Stimulated activated naive B cell treated with anti-CD40 and anti-IgM and Interleukin-4, amounts not matched to agents 10 μg/mL and 1 μg/mL and 100 μg/mL, for 72 hours (primary cell): ENCODE measurements at regions not wholly inside any gene's neighbourhood (a gene's known extent, or its start where the extent isn't known, plus 50 kb on each side); places are given as distances from the start of the nearest gene placed in this dataset.

Experiments used
- ATAC-seq, 2 donors: fragments of 150-1000 bp; cut with Tn5 transposase; replicated peaks; 2 replicates each; pipeline ENCODE4 v1.10.0; 2021; ENCODE audit warnings: moderate library complexity in 1 of 2
- DNase-seq: peaks from one replicate; pipeline ENCODE4 v3.0.0; 2021
- H3K27ac Mint-ChIP-seq: one replicate; pipeline ENCODE4 v1.8.0; 2022; ENCODE audit warnings: mild to moderate bottlenecking, mixed read lengths
- H3K27me3 Mint-ChIP-seq, 2 donors: one replicate each; pipeline ENCODE4 v1.8.0; 2022; ENCODE audit warnings: mixed read lengths in 2 of 2
- H3K36me3 Mint-ChIP-seq, 2 donors: one replicate each; pipeline ENCODE4 v1.8.0; 2022; ENCODE audit warnings: mixed read lengths in 2 of 2, mild to moderate bottlenecking in 1 of 2
- H3K4me1 Mint-ChIP-seq, 2 donors: one replicate each; pipeline ENCODE4 v1.8.0; 2022; ENCODE audit warnings: mixed read lengths in 2 of 2, mild to moderate bottlenecking in 1 of 2
- H3K4me3 Mint-ChIP-seq, 2 donors: one replicate each; pipeline ENCODE4 v1.8.0; 2022; ENCODE audit warnings: mild to moderate bottlenecking in 2 of 2, mixed read lengths in 2 of 2, moderate library complexity in 1 of 2
- H3K9me3 Mint-ChIP-seq, 2 donors: one replicate each; pipeline ENCODE4 v1.8.0; 2022; ENCODE audit warnings: mixed read lengths in 2 of 2, mild to moderate bottlenecking in 1 of 2

DNA sequence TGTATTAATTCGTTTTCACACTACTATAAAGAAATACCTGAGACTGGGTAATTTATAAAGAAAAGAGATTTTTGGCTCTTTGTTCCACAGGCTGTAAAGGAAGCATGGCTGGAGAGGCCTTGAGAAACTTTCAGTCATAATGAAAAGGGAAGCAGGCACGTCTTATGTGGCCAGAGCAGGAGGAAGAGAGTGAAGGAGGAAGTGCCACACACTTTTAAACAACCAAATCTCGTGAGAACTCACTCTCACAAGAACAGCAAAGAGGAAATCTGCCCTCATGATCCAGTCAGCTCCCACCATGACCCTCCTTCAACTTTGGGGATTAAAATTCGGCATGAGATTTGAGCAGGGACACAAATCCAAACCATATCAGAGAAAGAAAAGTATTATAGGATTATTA is 1255.9 kb upstream of the MIR17HG start:
- Mint-ChIP-seq H3K4me1 (no peaks in the 10 kb centered on the region), H3K4me3 (no peak overlapping the region), H3K9me3 (peaks cover 8 to 9% of the 10 kb centered on the region in 2 donors), H3K27me3 (no peaks in the 10 kb centered on the region), H3K36me3 (no peaks in the 10 kb centered on the region), H3K27ac (no peak overlapping the region)
- ATAC-seq: no peak
- DNase-seq: no peak

DNA sequence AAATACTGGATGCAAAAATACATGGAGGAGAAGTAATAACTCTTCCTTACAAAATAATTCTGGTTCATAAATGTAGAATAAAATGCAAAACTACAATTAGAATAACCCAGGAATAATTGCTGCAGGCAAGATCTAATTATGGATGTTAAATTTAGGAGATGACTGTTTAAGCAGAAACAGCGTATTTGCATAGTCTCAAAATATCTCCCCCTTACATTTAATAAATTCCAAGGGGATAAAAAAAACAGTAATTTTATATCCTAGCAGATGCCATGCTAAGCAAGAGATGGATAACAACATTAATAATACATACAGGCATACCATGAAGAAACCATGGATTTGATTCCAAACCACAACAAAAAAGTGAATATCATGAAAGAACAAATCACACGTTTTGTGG is 1253.1 kb upstream of the MIR17HG start:
- no peaks in the 10 kb centered on the region for H3K36me3 Mint-ChIP-seq
- no peaks in the 10 kb centered on the region for H3K27me3 Mint-ChIP-seq
- no peak for ATAC-seq
- peaks cover 6 to 9% of the 10 kb centered on the region in 2 donors for H3K9me3 Mint-ChIP-seq
- H3K27ac Mint-ChIP-seq: no peak overlapping the region
- H3K4me3 Mint-ChIP-seq: no peak overlapping the region
- DNase-seq: no peak
- H3K4me1 Mint-ChIP-seq: no peaks in the 10 kb centered on the region

DNA sequence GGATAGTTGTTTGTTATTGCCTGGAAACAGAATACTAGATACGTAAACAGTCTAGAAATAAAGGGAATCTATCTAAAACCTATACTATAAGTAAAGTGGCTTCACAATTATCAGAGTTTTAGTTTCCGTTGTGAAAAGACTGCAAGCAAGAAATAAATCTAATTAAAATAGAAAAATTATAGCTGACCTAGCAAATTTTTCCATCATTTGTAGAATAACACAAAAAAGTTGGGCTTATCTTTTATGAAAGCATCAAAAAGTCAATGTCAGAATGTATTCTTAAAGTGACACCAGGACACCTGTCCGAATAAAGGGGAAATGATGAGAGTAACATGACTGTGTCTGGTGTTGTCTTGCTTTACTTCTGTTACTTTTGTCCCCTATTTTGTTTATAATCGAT is 1248.9 kb upstream of the MIR17HG start:
- DNase-seq (no peak), ATAC-seq (no peak)
- no peaks in the 10 kb centered on the region for H3K27me3 Mint-ChIP-seq
- no peak overlapping the region for H3K27ac Mint-ChIP-seq
- H3K4me3 Mint-ChIP-seq: no peak overlapping the region
- H3K4me1 Mint-ChIP-seq: no peaks in the 10 kb centered on the region
- H3K36me3 Mint-ChIP-seq: no peaks in the 10 kb centered on the region
- H3K9me3 Mint-ChIP-seq: peaks cover 7 to 11% of the 10 kb centered on the region in 2 donors

DNA sequence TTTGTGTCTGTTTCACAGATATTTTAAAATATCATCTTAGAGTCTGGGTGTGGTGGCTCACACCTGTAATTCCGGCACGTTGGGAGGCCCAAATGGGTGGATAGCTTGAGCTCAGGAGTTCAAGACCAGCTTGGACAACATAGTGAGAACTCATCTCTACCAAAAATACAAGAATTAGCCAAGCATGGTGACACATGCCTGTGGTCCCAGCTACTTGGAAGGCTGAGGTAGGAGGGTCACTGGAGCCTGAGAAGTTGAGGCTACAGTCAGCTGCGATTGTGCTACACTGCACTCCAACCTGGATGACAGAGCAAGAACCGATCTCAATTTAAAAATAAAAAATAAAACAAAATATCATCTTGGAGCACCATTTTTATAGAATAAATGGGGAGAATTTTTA is 1247.6 kb upstream of the MIR17HG start:
- Mint-ChIP-seq H3K9me3 (peaks cover 10 to 18% of the 10 kb centered on the region in 2 donors), H3K27me3 (no peaks in the 10 kb centered on the region), H3K27ac (no peak overlapping the region), H3K36me3 (no peaks in the 10 kb centered on the region), H3K4me3 (no peak overlapping the region), H3K4me1 (no peaks in the 10 kb centered on the region)
- DNase-seq (no peak), ATAC-seq (no peak)

DNA sequence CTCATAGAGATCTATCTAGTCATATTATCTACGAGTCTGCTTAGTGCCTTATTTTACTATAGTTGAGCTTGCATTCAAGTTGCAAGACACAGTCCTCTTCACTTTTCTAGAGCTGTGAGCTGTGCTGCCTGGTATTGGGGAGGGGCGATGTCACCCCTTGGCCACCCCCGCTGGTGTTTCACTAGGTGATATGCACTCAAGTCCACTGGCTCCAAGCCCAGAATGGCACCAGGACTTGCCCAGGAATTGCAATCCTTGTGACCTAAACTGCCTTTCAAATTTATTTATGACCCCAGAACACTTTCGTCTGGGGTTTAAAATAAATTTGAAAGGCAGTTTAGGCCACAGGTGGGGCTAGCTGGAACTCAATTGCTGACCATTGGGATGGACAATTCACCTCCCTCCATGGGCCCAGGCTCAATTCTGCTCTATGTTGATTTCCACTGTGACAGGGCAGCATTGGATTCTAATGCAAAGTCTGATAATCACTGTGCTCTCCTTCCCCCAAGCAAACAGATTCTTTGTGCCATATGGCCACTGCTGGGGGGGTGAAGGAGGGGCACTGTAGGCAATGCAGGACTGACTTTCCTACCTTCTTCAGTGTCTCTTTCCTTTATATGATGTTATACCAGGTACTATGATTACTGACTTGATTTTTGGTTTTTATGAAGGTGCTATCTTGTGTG is 1244.2 kb upstream of the MIR17HG start:
- Mint-ChIP-seq H3K4me1 (no peaks in the 10 kb centered on the region), H3K27me3 (no peaks in the 10 kb centered on the region), H3K9me3 (peaks cover 12 to 13% of the 10 kb centered on the region in 2 donors), H3K4me3 (no peak overlapping the region), H3K27ac (no peak overlapping the region), H3K36me3 (no peaks in the 10 kb centered on the region)
- no peak for DNase-seq
- no peak for ATAC-seq

DNA sequence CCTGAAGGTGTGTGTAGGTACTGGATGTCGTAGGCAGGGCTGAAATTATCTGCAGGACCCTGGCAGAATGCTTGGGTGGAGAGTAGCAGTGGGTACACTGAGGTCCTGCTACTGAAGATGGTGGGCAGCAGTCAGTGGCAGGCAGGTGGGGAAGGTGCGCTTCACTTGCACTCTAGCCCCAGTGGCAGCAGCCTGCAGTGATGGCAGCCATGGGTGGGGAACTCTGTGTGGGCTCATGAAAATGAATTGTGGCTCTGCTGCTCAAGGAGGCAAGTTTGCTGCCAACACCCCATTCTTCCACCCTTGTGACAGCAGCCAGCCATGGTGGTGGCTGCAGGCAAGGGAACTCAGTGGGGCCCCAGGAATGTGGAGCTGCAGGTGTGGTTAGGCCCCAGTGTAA is 1242.7 kb upstream of the MIR17HG start:
- peaks cover 13% of the 10 kb centered on the region in 2 donors for H3K9me3 Mint-ChIP-seq
- no peaks in the 10 kb centered on the region for H3K4me1 Mint-ChIP-seq
- no peaks in the 10 kb centered on the region for H3K27me3 Mint-ChIP-seq
- DNase-seq: no peak
- no peak for ATAC-seq
- no peaks in the 10 kb centered on the region for H3K36me3 Mint-ChIP-seq
- no peak overlapping the region for H3K4me3 Mint-ChIP-seq
- no peak overlapping the region for H3K27ac Mint-ChIP-seq

DNA sequence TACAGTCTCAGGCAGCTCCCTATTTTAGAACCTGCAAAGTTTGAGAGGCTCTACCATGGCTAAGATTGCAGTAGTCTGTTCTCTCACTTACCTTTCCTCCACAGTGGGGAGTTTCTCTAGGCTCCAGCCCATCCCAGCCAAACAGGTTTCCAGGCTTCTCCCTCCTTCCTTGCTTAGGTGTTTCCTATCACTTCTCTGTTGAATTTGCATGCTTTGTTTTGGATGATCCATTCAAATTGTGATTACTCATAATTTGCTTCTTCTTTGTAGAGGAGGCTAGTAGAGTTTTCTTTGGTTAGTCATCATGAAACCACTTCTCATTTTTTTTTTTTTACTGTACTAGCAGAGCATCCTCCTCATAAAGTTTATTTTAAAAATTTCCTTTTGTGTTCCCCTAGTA is 1242.2 kb upstream of the MIR17HG start:
- Mint-ChIP-seq H3K27me3 (no peaks in the 10 kb centered on the region), H3K36me3 (no peaks in the 10 kb centered on the region), H3K27ac (no peak overlapping the region), H3K4me3 (no peak overlapping the region), H3K9me3 (peaks cover 11 to 13% of the 10 kb centered on the region in 2 donors), H3K4me1 (no peaks in the 10 kb centered on the region)
- DNase-seq: no peak
- ATAC-seq: no peak

DNA sequence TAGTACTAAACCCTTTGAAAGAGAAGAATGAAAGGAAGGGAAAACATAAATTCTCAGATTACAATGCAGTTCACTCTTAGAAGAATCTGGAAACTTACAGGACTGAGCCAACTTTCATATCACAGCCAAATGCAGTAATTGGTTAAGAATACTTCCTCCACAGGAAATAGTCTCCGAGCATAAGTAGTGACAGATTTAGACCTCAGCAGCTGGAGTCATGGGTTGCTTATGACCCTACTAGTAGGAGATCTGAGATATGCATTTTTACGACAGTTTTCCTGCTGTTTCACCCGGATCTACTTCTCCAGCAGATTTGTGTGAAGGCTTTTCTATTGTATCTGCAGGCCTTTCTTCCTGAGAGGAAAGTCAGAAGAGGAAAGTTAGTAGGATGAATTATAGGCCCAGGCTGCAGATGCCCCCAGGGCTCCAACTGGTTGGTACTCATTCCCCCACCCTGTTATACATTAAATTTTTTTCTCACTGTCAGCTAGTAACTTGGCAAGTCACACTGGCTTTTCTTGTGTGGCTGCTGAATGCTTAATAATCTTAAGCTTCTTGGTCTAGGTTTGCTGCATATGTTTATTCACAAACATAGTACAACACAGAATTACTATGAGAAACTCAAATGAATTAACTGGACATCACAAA is 1241.5 kb upstream of the MIR17HG start:
- Mint-ChIP-seq H3K36me3 (no peaks in the 10 kb centered on the region), H3K27ac (no peak overlapping the region), H3K9me3 (peaks cover 11 to 13% of the 10 kb centered on the region in 2 donors), H3K27me3 (no peaks in the 10 kb centered on the region), H3K4me1 (no peaks in the 10 kb centered on the region), H3K4me3 (no peak overlapping the region)
- ATAC-seq (no peak), DNase-seq (no peak)

DNA sequence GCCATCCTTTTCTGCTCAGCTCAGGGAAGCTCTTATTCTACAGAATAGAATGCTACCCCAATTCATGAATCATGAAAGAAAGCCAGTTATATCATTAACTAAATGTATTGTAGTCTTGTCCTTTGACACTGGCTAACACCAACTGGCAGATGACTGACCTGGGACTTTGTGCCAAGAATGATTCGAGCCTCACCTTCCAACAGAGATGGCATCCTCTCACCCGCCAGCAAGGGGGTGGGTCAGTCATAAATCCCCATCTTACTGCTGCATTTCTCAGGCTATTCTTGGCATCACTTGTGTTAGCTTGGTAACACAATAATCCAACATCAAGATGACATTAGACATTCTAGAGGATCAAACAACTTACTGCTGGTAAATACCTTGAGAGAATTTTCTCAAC is 1239.8 kb upstream of the MIR17HG start:
- H3K36me3 Mint-ChIP-seq: no peaks in the 10 kb centered on the region
- H3K4me3 Mint-ChIP-seq: no peak overlapping the region
- H3K4me1 Mint-ChIP-seq: no peaks in the 10 kb centered on the region
- no peak overlapping the region for H3K27ac Mint-ChIP-seq
- peaks cover 9 to 12% of the 10 kb centered on the region in 2 donors for H3K9me3 Mint-ChIP-seq
- no peak for DNase-seq
- no peaks in the 10 kb centered on the region for H3K27me3 Mint-ChIP-seq
- ATAC-seq: no peak

DNA sequence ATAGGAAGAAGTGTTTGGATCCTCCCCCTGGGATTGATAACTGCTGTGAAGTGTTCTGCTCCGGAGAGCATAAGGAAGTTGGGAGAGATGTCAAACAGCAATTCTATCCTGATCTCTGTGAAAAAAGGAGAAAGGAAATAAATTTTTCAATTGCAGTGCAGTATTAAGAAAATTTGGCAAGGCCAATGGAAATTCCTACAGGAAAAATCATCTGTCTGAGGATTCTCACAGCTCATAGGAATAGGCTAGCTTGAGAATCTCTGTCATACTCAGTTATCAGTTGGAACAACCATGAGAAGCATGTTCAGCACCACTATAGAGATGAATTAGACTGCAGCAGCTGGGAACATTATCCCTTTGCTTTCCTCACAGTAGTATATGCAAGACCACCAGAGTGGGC is 1238.9 kb upstream of the MIR17HG start:
- Mint-ChIP-seq H3K27me3 (no peaks in the 10 kb centered on the region), H3K9me3 (peaks cover 7 to 8% of the 10 kb centered on the region in 2 donors), H3K4me1 (no peaks in the 10 kb centered on the region), H3K4me3 (no peak overlapping the region), H3K36me3 (no peaks in the 10 kb centered on the region), H3K27ac (no peak overlapping the region)
- no peak for ATAC-seq
- no peak for DNase-seq

DNA sequence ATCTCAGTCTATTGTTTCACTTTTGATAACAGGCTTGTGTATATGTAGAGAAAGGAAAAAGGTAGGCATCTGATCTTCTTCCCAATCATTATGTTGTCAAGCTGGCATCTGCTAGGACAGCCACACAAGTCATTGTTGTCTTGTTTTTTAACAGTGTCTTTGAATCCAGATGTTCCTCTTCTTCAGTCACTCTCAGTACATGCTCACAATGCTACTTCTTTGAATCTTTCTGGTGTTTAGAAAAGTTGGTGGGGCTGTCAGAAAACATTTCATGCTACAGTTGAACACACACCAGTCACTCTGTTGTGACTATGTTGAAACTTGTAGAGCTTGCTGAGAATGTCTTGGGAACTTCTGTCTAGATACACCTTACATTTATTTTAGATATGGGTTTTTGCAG is 1231.4 kb upstream of the MIR17HG start:
- ATAC-seq: no peak
- H3K4me3 Mint-ChIP-seq: no peak overlapping the region
- H3K9me3 Mint-ChIP-seq: peaks cover 2 to 7% of the 10 kb centered on the region in 2 donors
- DNase-seq: no peak
- no peaks in the 10 kb centered on the region for H3K4me1 Mint-ChIP-seq
- no peaks in the 10 kb centered on the region for H3K27me3 Mint-ChIP-seq
- H3K27ac Mint-ChIP-seq: no peak overlapping the region
- H3K36me3 Mint-ChIP-seq: no peaks in the 10 kb centered on the region

DNA sequence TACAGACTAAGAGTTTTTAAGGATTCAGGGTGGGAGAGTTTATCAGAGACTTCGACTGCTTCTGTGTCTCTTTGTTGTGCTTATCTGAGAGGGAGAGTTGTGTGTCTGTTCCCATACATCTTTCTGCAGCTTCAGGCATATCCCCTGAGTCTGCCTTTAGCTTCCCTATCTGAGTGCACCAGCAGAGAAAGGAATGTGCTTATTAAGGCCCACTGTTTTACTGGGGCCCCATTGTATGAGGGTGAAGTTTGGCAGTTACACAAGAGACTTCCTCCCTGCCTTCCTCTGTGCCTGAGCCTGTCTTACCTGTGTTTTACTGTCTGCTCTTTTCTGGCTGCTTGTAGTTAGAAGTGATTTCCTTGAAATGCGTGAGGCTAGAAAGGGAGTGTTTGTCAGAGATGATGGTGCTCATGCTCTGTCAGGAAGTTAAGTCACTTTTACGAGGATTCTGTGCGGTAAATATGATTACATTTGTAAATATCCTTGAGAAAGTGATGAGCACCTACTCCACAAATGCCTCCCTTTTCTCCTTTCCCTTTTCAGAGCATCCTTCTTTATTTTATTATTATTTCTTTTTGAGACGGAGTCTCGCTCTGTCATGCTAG is 1228.9 kb upstream of the MIR17HG start:
- H3K4me1 Mint-ChIP-seq: no peaks in the 10 kb centered on the region
- H3K4me3 Mint-ChIP-seq: no peak overlapping the region
- DNase-seq (no peak), ATAC-seq (no peak)
- peaks cover 2 to 7% of the 10 kb centered on the region in 2 donors for H3K9me3 Mint-ChIP-seq
- H3K27ac Mint-ChIP-seq: no peak overlapping the region
- H3K27me3 Mint-ChIP-seq: no peaks in the 10 kb centered on the region
- no peaks in the 10 kb centered on the region for H3K36me3 Mint-ChIP-seq

DNA sequence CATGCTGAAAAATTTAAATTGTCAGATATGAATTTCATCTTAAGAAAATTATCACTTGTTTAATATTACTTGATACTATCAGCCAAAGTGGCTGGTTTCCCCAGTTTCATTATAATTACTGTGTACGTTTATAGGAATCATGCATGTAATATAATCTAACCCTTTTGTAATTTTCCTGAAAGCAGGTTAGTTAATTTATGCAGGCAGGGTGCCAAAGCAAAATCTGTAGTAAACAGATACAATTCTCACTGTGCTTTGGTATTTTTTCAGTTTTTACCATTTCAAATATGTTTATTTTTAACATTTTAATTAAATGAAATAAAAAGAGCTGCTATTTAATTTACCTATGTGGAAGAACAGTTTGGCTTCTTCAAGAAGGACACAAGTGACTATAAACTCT is 1227.5 kb upstream of the MIR17HG start:
- no peak overlapping the region for H3K27ac Mint-ChIP-seq

DNA sequence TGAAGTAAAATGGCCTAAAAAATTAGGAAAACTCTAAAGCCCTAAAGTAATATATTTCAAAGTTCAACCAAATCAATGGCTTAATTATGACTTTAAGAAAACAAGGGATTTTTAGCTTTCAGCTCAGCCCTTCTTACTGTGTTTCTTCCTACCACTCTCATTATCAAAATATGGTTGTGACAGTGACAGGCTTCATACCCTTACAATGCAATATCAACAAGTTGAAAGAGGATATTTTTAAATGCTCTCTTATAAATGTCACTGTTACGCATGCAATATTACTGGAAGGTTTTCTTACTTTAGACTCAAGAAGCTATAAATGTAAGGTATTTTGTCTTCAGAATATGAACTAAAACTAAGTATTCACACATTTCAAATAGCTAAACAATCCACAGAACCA is 1225.7 kb upstream of the MIR17HG start:
- ATAC-seq: no peak
- no peaks in the 10 kb centered on the region for H3K4me1 Mint-ChIP-seq
- H3K27ac Mint-ChIP-seq: no peak overlapping the region

More for the DNA sequence above, 1227.5 kb upstream of the MIR17HG start:
- H3K36me3 Mint-ChIP-seq: no peaks in the 10 kb centered on the region
- no peaks in the 10 kb centered on the region for H3K27me3 Mint-ChIP-seq
- no peaks in the 10 kb centered on the region for H3K4me1 Mint-ChIP-seq
- no peak overlapping the region for H3K4me3 Mint-ChIP-seq
- DNase-seq (no peak), ATAC-seq (no peak)
- peaks cover 2 to 5% of the 10 kb centered on the region in 2 donors for H3K9me3 Mint-ChIP-seq

DNA sequence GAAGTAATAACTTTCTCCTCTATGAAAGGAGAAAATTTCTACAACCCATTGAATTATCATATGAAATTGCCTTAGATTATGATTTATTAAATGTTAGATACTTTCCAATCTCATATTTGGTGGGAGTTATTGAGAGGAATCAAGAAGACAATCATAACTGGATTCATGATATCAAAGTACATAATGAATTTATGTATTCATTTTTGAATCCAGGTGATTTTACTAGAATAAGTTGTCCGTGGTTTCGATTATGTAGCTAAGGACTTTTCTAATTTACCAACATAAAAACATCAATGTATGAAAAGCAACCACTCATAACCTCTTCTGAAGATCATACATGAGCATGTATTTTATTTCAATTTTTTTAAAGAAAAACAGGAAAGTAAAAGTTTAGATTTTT is 1225.0 kb upstream of the MIR17HG start:
- no peaks in the 10 kb centered on the region for H3K4me1 Mint-ChIP-seq
- no peak for DNase-seq
- no peak overlapping the region for H3K27ac Mint-ChIP-seq
- ATAC-seq: no peak
- no peak overlapping the region for H3K4me3 Mint-ChIP-seq
- peaks cover 0 to 9% of the 10 kb centered on the region in 2 donors for H3K9me3 Mint-ChIP-seq
- no peaks in the 10 kb centered on the region for H3K36me3 Mint-ChIP-seq
- no peaks in the 10 kb centered on the region for H3K27me3 Mint-ChIP-seq

More for the DNA sequence above, 1225.7 kb upstream of the MIR17HG start:
- Mint-ChIP-seq H3K36me3 (no peaks in the 10 kb centered on the region), H3K4me3 (no peak overlapping the region), H3K27me3 (no peaks in the 10 kb centered on the region), H3K9me3 (peaks cover 0 to 5% of the 10 kb centered on the region in 2 donors)
- no peak for DNase-seq
